ENCODE measurements at regions not wholly inside any gene's neighbourhood (a gene's known extent, or its start where the extent isn't known, plus 50 kb on each side); places are given as distances from the start of the nearest gene placed in this dataset.

DNA sequence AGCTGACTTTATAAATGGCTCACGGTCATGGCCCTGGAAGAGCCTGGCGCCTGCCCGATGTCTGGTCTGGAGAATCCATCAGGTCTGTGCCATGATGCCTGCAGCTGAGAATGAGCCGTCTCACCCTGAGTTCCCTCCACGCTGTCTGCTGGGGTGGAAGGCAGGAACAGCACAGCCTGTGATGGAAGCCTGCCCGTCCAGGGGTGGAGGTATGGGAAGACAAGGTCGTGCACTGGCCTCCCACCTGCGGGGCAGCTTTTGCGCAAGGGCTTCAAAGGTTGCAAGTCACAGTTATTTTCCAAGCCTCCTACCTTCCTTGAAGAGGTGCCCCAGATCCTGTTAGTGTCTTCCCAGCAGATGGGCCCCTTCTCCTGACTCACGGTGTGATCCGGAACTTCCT is 275.5 kb downstream of the FAM43A start:
- H3K4me3 Mint-ChIP-seq: no peak overlapping the region
- DNase-seq (ENCODE audit: low spot score in 2 of 2) (no peak), ATAC-seq (replicated peaks; ENCODE audit: extremely low read depth, poor library complexity, severe bottlenecking) (no peak)
- H3K36me3 Mint-ChIP-seq (ENCODE audit: insufficient read depth): peaks cover 2% of the 10 kb centered on the region
- no peaks in the 10 kb centered on the region for H3K4me1 Mint-ChIP-seq
- peaks cover 43% of the 10 kb centered on the region for H3K27me3 Mint-ChIP-seq
- H3K27ac Mint-ChIP-seq (ENCODE audit: low read depth): no peak overlapping the region
- H3K9me3 Mint-ChIP-seq: no peaks in the 10 kb centered on the region

DNA sequence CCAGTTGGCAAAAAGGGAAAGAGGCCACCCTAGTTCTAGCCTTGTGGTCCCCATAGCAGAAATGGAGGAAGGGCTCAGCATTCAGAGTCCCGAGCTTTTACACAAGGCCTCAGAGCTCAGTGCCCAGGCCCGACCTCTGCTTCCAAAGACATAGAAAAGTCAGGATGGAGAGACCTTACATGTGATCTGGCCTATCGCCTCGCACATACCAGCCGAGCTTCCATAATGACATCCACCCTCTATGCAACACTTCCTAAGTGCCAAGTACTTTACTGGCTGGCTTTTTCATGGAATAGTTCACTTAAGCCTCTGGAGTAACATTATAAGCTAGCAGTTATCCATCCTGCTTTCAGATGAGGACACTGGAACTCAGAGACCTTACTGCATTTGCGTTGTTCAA is 275.9 kb downstream of the FAM43A start:
- no peak for ATAC-seq (replicated peaks; ENCODE audit: extremely low read depth, poor library complexity, severe bottlenecking)
- H3K9me3 Mint-ChIP-seq: no peaks in the 10 kb centered on the region
- no peak for DNase-seq (ENCODE audit: low spot score in 2 of 2)
- no peak overlapping the region for H3K27ac Mint-ChIP-seq (ENCODE audit: low read depth)
- no peaks in the 10 kb centered on the region for H3K4me1 Mint-ChIP-seq
- no peak overlapping the region for H3K4me3 Mint-ChIP-seq
- peaks cover 45% of the 10 kb centered on the region for H3K27me3 Mint-ChIP-seq
- peaks cover 2% of the 10 kb centered on the region for H3K36me3 Mint-ChIP-seq (ENCODE audit: insufficient read depth)

DNA sequence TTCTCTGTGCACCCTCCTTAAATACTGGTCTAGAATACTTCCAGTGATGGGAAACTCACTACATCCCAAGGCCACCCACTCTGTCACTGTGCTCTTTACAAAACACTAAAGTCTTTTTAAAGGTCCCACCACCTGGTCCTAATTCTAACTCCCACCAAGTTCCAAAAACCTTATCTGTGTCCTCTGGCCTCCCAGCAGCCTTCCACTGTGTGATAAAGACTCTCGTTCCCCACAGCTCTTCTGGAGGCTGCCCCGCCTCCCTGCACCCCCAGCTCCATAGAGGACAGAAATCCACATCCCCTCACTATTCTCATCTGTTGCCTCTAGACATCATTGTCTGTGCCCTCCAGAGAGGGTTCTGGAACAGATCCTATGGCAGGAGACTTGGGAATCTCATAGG is 276.4 kb downstream of the FAM43A start:
- no peaks in the 10 kb centered on the region for H3K4me1 Mint-ChIP-seq
- H3K27me3 Mint-ChIP-seq: peaks cover 50% of the 10 kb centered on the region
- H3K36me3 Mint-ChIP-seq (ENCODE audit: insufficient read depth): peaks cover 2% of the 10 kb centered on the region
- H3K9me3 Mint-ChIP-seq: no peaks in the 10 kb centered on the region
- DNase-seq (ENCODE audit: low spot score in 2 of 2) (no peak), ATAC-seq (replicated peaks; ENCODE audit: extremely low read depth, poor library complexity, severe bottlenecking) (no peak)
- no peak overlapping the region for H3K4me3 Mint-ChIP-seq
- H3K27ac Mint-ChIP-seq (ENCODE audit: low read depth): no peak overlapping the region

DNA sequence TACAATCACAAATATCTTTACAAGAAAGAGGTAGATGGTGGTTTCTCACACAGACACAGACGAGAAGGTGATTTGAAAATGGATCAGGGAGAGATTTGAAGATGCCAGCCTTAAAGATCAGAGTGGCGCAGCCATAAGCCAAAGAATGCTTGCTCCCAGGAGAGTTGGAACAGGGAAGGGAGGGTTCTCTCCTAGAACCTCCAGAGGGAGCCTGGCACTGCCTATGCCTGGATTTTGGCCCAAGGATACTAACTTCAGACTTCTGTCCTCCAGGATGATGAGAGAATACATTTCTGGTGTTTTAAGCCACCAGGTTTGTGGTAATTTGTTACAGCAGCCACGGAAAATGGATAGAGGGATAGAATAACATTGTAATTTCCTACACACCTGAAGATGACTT is 279.1 kb downstream of the FAM43A start:
- Mint-ChIP-seq H3K27ac (ENCODE audit: low read depth) (no peak overlapping the region), H3K36me3 (ENCODE audit: insufficient read depth) (peaks cover 2% of the 10 kb centered on the region), H3K4me1 (no peaks in the 10 kb centered on the region), H3K9me3 (no peaks in the 10 kb centered on the region), H3K27me3 (peaks cover 56% of the 10 kb centered on the region), H3K4me3 (no peak overlapping the region)
- DNase-seq (ENCODE audit: low spot score in 2 of 2) (no peak), ATAC-seq (replicated peaks; ENCODE audit: extremely low read depth, poor library complexity, severe bottlenecking) (no peak)

- Mint-ChIP-seq H3K4me3 (no peak overlapping the region), H3K27me3 (peaks cover 51% of the 10 kb centered on the region), H3K4me1 (no peaks in the 10 kb centered on the region)
These were observed 281.8 kb downstream of the FAM43A start for GRCh38 chr3:194967151-194968117.

DNA sequence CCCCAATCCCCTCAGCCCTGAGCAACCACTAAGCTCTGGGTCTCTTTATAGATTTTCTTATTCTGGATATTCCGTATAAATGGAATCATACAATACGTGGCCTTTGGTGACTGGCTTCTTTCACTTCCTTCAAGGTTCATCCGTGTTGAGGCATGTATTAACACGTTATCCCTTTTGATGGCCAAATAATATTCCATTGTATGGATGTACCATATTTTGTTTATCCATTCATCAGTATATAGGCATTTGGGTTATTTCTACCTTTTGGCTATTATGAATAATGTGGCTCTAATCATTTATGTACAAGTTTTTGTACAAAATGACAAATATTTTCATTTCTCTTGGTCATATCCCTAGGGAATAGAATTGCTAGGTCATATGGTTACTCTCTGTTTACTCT is 284.4 kb downstream of the FAM43A start:
- Mint-ChIP-seq H3K4me3 (no peak overlapping the region), H3K36me3 (ENCODE audit: insufficient read depth) (no peaks in the 10 kb centered on the region), H3K27ac (ENCODE audit: low read depth) (no peak overlapping the region), H3K9me3 (no peaks in the 10 kb centered on the region), H3K4me1 (no peaks in the 10 kb centered on the region), H3K27me3 (peaks cover 55% of the 10 kb centered on the region)
- DNase-seq (ENCODE audit: low spot score in 2 of 2) (no peak), ATAC-seq (replicated peaks; ENCODE audit: extremely low read depth, poor library complexity, severe bottlenecking) (no peak)

More at GRCh38 chr3:194967151-194968117, 281.8 kb downstream of the FAM43A start:
- no peak for DNase-seq (ENCODE audit: low spot score in 2 of 2)
- no peak for ATAC-seq (replicated peaks; ENCODE audit: extremely low read depth, poor library complexity, severe bottlenecking)
- Mint-ChIP-seq H3K36me3 (ENCODE audit: insufficient read depth) (no peaks in the 10 kb centered on the region), H3K9me3 (no peaks in the 10 kb centered on the region), H3K27ac (ENCODE audit: low read depth) (no peak overlapping the region)

DNA sequence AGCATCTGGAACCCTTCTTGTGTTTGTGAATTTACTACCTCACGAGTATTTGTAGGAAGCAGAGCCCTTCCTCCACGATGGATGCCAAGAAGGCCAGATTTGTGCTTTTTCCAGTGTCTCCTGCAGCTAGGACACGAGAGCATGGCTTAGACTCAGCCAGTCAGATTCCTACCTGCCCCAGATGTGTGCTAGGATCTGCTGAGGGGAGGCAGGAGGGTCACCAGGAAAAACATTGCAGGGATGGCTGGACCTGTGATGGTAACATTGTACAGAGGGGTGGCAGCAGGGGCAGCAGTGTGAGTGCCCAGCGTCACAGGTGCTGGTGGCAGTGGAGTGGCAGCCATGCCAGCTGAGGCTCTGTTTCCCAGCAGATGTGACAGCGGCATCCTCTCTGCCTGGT is 285.3 kb downstream of the FAM43A start:
- Mint-ChIP-seq H3K9me3 (no peaks in the 10 kb centered on the region), H3K36me3 (ENCODE audit: insufficient read depth) (peaks cover 1% of the 10 kb centered on the region), H3K27me3 (peaks cover 63% of the 10 kb centered on the region), H3K4me1 (no peaks in the 10 kb centered on the region), H3K4me3 (no peak overlapping the region), H3K27ac (ENCODE audit: low read depth) (no peak overlapping the region)
- DNase-seq (ENCODE audit: low spot score in 2 of 2) (no peak), ATAC-seq (replicated peaks; ENCODE audit: extremely low read depth, poor library complexity, severe bottlenecking) (no peak)

DNA sequence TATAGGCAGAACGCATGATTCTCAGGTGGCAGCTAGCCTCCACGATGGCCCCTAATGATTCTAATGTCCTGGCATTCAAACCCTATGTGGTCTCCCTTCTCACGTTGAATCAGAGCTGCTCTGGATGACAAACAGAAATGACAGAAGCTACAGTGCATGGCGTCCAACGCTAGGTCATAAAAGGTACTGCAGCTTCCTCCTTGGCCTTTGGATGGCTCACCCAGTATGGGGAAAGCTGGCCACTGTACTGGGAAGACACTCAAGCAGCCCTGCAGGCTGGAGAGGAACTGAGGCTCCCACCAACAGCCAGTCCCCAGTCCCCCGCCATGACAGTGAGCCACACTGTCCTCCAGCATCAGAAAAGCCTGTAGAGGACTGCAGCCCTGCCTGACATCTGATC is 286.3 kb downstream of the FAM43A start:
- no peak overlapping the region for H3K4me3 Mint-ChIP-seq
- peaks cover 3% of the 10 kb centered on the region for H3K36me3 Mint-ChIP-seq (ENCODE audit: insufficient read depth)
- H3K27me3 Mint-ChIP-seq: peaks cover 66% of the 10 kb centered on the region
- H3K9me3 Mint-ChIP-seq: no peaks in the 10 kb centered on the region
- DNase-seq (ENCODE audit: low spot score in 2 of 2) (no peak), ATAC-seq (replicated peaks; ENCODE audit: extremely low read depth, poor library complexity, severe bottlenecking) (no peak)
- no peaks in the 10 kb centered on the region for H3K4me1 Mint-ChIP-seq
- H3K27ac Mint-ChIP-seq (ENCODE audit: low read depth): no peak overlapping the region

DNA sequence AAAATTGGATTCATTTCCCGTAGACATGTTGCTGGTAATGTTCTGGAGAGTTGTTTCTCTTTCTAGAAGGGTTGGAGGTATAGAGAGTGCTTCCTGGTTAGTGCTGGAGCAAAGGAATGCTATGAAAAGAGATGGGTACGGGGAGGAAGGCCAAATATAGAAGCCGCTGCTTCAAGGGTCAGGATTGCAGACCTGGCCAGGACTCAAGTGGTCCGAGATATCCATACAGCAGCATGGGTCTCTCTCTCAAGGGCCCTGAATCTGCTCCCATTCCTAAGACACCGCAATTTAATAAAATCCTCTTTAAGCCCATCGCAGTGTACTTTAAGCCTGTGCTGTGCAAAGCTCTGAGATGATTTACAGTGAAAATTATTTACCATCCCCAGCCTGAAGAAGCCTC is 287.0 kb downstream of the FAM43A start:
- Mint-ChIP-seq H3K4me3 (no peak overlapping the region), H3K36me3 (ENCODE audit: insufficient read depth) (peaks cover 3% of the 10 kb centered on the region), H3K27me3 (peaks cover 66% of the 10 kb centered on the region), H3K9me3 (no peaks in the 10 kb centered on the region), H3K4me1 (no peaks in the 10 kb centered on the region), H3K27ac (ENCODE audit: low read depth) (no peak overlapping the region)
- DNase-seq (ENCODE audit: low spot score in 2 of 2): no peak
- ATAC-seq (replicated peaks; ENCODE audit: extremely low read depth, poor library complexity, severe bottlenecking): no peak

DNA sequence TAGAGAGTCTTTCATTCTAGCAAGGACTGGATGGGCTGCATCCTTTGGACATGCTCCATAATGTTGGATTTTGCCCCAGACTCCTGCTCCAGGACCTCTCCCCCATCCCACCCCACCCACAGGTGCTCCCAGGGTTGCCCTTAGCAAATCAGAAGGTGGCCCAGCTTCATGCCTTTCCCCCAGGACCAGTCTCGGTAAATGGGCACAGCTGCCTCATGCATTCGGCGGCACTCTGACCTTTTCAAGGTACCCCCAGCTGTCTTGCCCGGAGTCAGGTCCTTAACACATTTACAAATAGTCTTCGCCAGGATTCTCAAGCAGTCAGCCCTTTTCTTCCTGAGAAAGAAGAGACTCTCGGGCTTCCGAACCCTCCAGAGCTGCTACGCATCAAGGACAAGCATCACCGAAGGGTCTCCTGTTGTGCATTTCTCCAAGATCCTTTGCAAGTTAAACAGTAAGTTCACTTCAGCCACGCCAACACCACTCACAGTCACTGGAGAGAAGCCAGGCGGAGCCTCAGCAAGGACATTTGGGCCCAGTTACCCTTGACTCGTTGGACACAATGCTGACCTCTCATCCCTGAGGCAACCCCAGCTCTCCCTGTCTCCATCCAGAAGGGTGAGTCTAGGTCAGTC is 287.8 kb downstream of the FAM43A start:
- Mint-ChIP-seq H3K4me3 (no peak overlapping the region), H3K36me3 (ENCODE audit: insufficient read depth) (peaks cover 3% of the 10 kb centered on the region), H3K4me1 (no peaks in the 10 kb centered on the region), H3K9me3 (no peaks in the 10 kb centered on the region), H3K27me3 (peaks cover 66% of the 10 kb centered on the region), H3K27ac (ENCODE audit: low read depth) (no peak overlapping the region)
- no peak for ATAC-seq (replicated peaks; ENCODE audit: extremely low read depth, poor library complexity, severe bottlenecking)
- no peak for DNase-seq (ENCODE audit: low spot score in 2 of 2)

DNA sequence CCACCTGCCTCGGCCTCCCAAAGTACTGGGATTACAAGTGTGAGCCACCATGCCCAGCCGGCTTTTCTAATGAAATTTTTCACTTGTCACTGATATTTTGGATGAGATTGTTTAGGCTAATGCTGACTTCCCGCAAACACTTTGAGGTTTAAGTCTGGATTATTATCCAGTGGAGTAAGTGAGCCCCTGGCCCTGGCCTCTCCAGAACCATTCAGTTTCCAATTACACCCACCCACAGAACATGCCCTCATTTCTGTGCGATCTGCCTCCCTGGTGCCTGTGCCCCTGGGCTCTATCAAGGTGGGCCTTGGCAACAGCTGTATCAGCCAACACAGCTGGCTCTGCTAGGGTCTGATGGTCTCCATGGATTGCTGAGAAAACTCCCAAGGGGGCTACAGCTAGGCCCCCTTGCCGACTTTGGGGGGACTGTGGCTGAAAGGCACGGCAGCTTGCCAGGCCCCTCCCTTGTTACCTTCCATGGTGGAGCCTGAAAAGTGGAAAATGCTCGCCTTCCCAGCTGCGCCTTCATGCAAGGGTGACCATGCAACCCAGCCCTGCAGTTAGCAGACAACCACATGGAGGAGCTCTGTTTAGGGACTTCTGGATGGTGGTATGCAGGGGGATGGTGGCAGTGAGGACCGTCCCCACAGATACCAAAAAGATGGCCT is 288.9 kb downstream of the FAM43A start:
- Mint-ChIP-seq H3K4me3 (no peak overlapping the region), H3K9me3 (no peaks in the 10 kb centered on the region), H3K27me3 (peaks cover 75% of the 10 kb centered on the region), H3K4me1 (no peaks in the 10 kb centered on the region), H3K36me3 (ENCODE audit: insufficient read depth) (peaks cover 3% of the 10 kb centered on the region), H3K27ac (ENCODE audit: low read depth) (no peak overlapping the region)
- ATAC-seq (replicated peaks; ENCODE audit: extremely low read depth, poor library complexity, severe bottlenecking) (no peak), DNase-seq (ENCODE audit: low spot score in 2 of 2) (no peak)

- Mint-ChIP-seq H3K27ac (ENCODE audit: low read depth) (no peak overlapping the region), H3K4me3 (no peak overlapping the region), H3K9me3 (no peaks in the 10 kb centered on the region), H3K27me3 (peaks cover 71% of the 10 kb centered on the region), H3K36me3 (ENCODE audit: insufficient read depth) (peaks cover 3% of the 10 kb centered on the region), H3K4me1 (no peaks in the 10 kb centered on the region)
- ATAC-seq (replicated peaks; ENCODE audit: extremely low read depth, poor library complexity, severe bottlenecking): no peak
- DNase-seq (ENCODE audit: low spot score in 2 of 2): no peak
These were observed 290.4 kb downstream of the FAM43A start for GRCh38 chr3:194976049-194976451.

Data from central memory CD8-positive, alpha-beta T cell (primary cell).